HepG2 (cell line): ENCODE measurements at regions not wholly inside any gene's neighbourhood (a gene's known extent, or its start where the extent isn't known, plus 50 kb on each side); places are given as distances from the start of the nearest gene placed in this dataset.

ENCODE experiments used
- ATAC-seq: fragments of 200-7000 bp; cut with Tn5 transposase; 3 replicates; pipeline ENCODE4 v1.9.1; 2020; ENCODE audit warnings: mild to moderate bottlenecking, moderate library complexity
- BruUV-seq: library from RNA; stranded (reverse); fragments of 400-500 nt; replicated peaks from 2 replicates; lab custom pipeline; 2021; lab: Mats Ljungman, UMichigan
- CTCF ChIA-PET: fragments of 300-600 bp; formaldehyde crosslinking; extraction: SDS; loops from one replicate; lab custom pipeline; 2021; ENCODE audit warnings: low total read pairs, inconsistent platforms, low intra/inter-chr PET ratio; lab: Yijun Ruan, JAX
- POLR2A ChIA-PET: fragments of 350-600 bp; sonication (Branson Sonifier 250); formaldehyde crosslinking; loops from one replicate; lab custom pipeline; 2020; ENCODE audit warnings: antibody characterized with exemption, inconsistent platforms; lab: Yijun Ruan, JAX
- DNase-seq: peaks from one replicate; pipeline ENCODE4 v3.0.0-alpha.2; 2015; ENCODE audit warnings: low spot score
- FAIRE-seq: peaks from 3 replicates; lab custom pipeline; 2011; peaks lifted over from hg19 to GRCh38; lab: Jason Lieb, UNC
- H2AFZ ChIP-seq: one replicate; pipeline ENCODE4 v1.6.1; 2011; ENCODE audit warnings: low read length, inconsistent platforms
- H3K27ac ChIP-seq: fragments of 300-600 bp; 3 replicates; pipeline ENCODE4 v1.8.0; 2011; ENCODE audit warnings: mixed run types, mild to moderate bottlenecking, mixed read lengths, low read length, inconsistent platforms; ENCODE audit not compliant: insufficient read depth; ENCODE audit errors: extremely low read length
- H3K27me3 ChIP-seq, 2 experiments: fragments of 200-600 bp in 1 of 2; 2 replicates in 1 of 2; 3 replicates in 1 of 2; pipeline versions ENCODE4 v1.6.0 to v1.8.0; 2011; ENCODE audit warnings: low read length in 2 of 2, mild to moderate bottlenecking in 2 of 2, moderate library complexity in 2 of 2, inconsistent platforms in 1 of 2; ENCODE audit not compliant: insufficient read depth in 2 of 2, control insufficient read depth in 1 of 2
- H3K36me3 ChIP-seq, 2 experiments: fragments of 200-600 bp in 1 of 2; replicated peaks in 1 of 2; 2 replicates in 1 of 2; 3 replicates in 1 of 2; pipeline versions ENCODE4 v1.5.1 to v1.8.0; 2011; ENCODE audit warnings: low read length in 2 of 2, inconsistent platforms in 1 of 2; ENCODE audit not compliant: insufficient read depth in 2 of 2, control insufficient read depth in 1 of 2
- H3K4me1 ChIP-seq: 2 replicates; pipeline ENCODE4 v1.5.1; 2012; ENCODE audit warnings: low read length, inconsistent platforms; ENCODE audit not compliant: insufficient read depth
- H3K4me2 ChIP-seq: 2 replicates; pipeline ENCODE4 v1.6.0; 2011; ENCODE audit warnings: low read depth, low read length, inconsistent platforms
- H3K4me3 ChIP-seq, 3 experiments: fragments of 200-600 bp in 1 of 3; sonication (generic), shearing (Covaris generic) in 1 of 3; replicated peaks in 1 of 3; 2 replicates each; pipeline ENCODE4 v1.5.1; 2011 to 2016; ENCODE audit warnings: low read length in 3 of 3, inconsistent platforms in 2 of 3, low read depth in 2 of 3, mild to moderate bottlenecking in 2 of 3, control low read depth in 1 of 3, mixed read lengths in 1 of 3; ENCODE audit not compliant: insufficient read depth in 1 of 3
- H3K79me2 ChIP-seq: one replicate; pipeline ENCODE4 v1.6.1; 2011; ENCODE audit warnings: low read length, inconsistent platforms; ENCODE audit not compliant: insufficient read depth
- H3K9ac ChIP-seq: 2 replicates; pipeline ENCODE4 v1.6.0; 2011; ENCODE audit warnings: mild to moderate bottlenecking, low read depth, low read length, inconsistent platforms; ENCODE audit not compliant: insufficient read depth
- H3K9me3 ChIP-seq: 2 replicates; pipeline ENCODE4 v1.5.1; 2012; ENCODE audit warnings: mild to moderate bottlenecking, low read length
- H4K20me1 ChIP-seq: 2 replicates; pipeline ENCODE4 v1.6.0; 2011; ENCODE audit warnings: inconsistent platforms, mild to moderate bottlenecking, low read length, moderate library complexity; ENCODE audit not compliant: insufficient read depth
- ARHGAP35 ChIP-seq: sonication (generic); formaldehyde crosslinking; IDR thresholded peaks from 2 replicates; pipeline ENCODE4 v1.9.0; 2022; ENCODE audit warnings: mild to moderate bottlenecking, inconsistent platforms, moderate library complexity, missing genetic modification reagents, borderline replicate concordance
- ELF1 ChIP-seq: sonication (generic); formaldehyde crosslinking; IDR thresholded peaks from 2 replicates; pipeline ENCODE4 v1.4.0; 2020; ENCODE audit warnings: missing genetic modification reagents
- NFAT5 ChIP-seq: sonication (generic); formaldehyde crosslinking; IDR thresholded peaks from 2 replicates; pipeline ENCODE4 v1.4.0; 2020; ENCODE audit warnings: missing genetic modification reagents
- PRDM15 ChIP-seq: sonication (generic); formaldehyde crosslinking; IDR thresholded peaks from 2 replicates; pipeline ENCODE4 v1.4.0; 2020; ENCODE audit warnings: missing genetic modification reagents
- ZNF318 ChIP-seq: sonication (generic); formaldehyde crosslinking; IDR thresholded peaks from 2 replicates; pipeline ENCODE4 v1.4.0; 2020; ENCODE audit warnings: mild to moderate bottlenecking, missing genetic modification reagents
- WGBS: methylation state at CpG from one replicate; pipeline ENCODE4 v1.1.6; 2017; ENCODE audit warnings: low lambda C conversion rate; 5-methylcytosine and 5-hydroxymethylcytosine counted together
- in situ Hi-C: cut with HindIII; loops from 2 replicates; pipeline ENCODE4 v1.10.0; 2017; ENCODE audit warnings: low pct_unique_long_range_greater_than_20kb; ENCODE audit not compliant: extremely low pct_ligation_motif_present
- intact Hi-C: fragments of 100-400 bp; cut with micrococcal nuclease; formaldehyde crosslinking; loops from one replicate; pipeline ENCODE4 v1.10.0; 2022; ENCODE audit not compliant: unreplicated experiment

GRCh38 chr10:78768041-78768835, 300.5 kb upstream of the ZMIZ1 start:
- in situ Hi-C loops: no loop called here
- Histone ChIP-seq H2AFZ (no peak overlapping the region), H3K4me3 (no peak overlapping the region), H3K9me3 (no peaks in the 10 kb centered on the region), H3K79me2 (no peaks in the 10 kb centered on the region), H3K27me3 (peaks cover 0 to 31% of the 10 kb centered on the region in 2 experiments; a peak in 3 of 5 replicates), H3K4me2 (no peak overlapping the region), H3K4me1 (no peaks in the 10 kb centered on the region), H3K27ac (no peak overlapping the region), H3K36me3 (no peaks in the 10 kb centered on the region), H4K20me1 (no peaks in the 10 kb centered on the region), H3K9ac (no peak overlapping the region)
- intact Hi-C loops: no loop called here
- no TSS peak for BruUV-seq
- no peak for ATAC-seq
- no peak for DNase-seq
- no peak for FAIRE-seq
- ChIA-PET POLR2A (no interaction called here), CTCF (no interaction called here)
- WGBS: 38% methylated on average over 12 of the region's 14 CpGs
- TF ChIP-seq ARHGAP35 (CRISPR knock-in tag) (no peak), PRDM15 (CRISPR knock-in tag) (no peak), ZNF318 (CRISPR knock-in tag) (no peak), ELF1 (CRISPR knock-in tag) (no peak), NFAT5 (CRISPR knock-in tag) (no peak)
